ENCODE measurements at regions not wholly inside any gene's neighbourhood (a gene's known extent, or its start where the extent isn't known, plus 50 kb on each side); places are given as distances from the start of the nearest gene placed in this dataset.

DNA sequence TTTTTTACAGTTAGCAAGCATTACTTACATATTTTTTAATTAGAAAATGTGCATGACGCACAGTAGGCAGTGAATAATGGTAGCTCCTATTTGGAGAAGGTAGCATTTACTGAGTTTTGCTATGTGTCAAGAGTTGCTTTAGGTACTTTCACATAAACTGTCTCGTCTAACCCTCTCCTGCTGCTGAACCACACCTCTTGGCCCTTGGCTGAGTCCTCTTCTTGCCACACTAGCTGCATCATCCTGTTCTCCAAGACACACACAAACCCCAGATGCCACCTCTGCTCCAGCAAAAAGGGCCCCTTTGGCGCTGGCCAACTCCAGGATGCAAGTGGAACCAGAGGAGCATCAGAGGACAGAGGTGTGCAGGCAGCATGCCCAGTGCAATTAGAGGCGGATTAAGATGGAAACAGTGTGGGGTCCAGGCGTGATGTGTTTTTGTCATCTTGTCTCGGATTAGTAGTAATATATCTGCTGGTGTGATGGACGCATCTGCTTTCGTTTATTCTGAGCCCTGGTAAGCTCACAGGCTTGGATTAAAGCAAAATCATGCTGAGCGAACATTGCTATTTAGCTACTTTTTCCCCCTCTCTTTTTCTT is 367.0 kb upstream of the CADM1 start:
- TF ChIP-seq FOXA2 (IDR thresholded peaks at IDR 0.05) (no peak), HNF4G (IDR thresholded peaks at IDR 0.05) (no peak), YY1 (IDR thresholded peaks at IDR 0.05) (no peak)
- Histone ChIP-seq H3K27me3 (ENCODE audit: control insufficient read depth in 4 of 4, insufficient read depth in 4 of 4, low read length in 3 of 4) (no peaks in the 10 kb centered on the region), H3K9me3 (ENCODE audit: control insufficient read depth in 4 of 4, low read length in 3 of 4) (no peaks in the 10 kb centered on the region), H3K9ac (ENCODE audit: low read depth in 1 of 2, low read length in 2 of 2) (no peak overlapping the region), H3K36me3 (ENCODE audit: control insufficient read depth in 4 of 4, insufficient read depth in 3 of 4, low read depth in 1 of 4, low read length in 3 of 4) (no peaks in the 10 kb centered on the region), H3K4me1 (ENCODE audit: control insufficient read depth in 4 of 4, insufficient read depth in 4 of 4, low read length in 3 of 4) (no peaks in the 10 kb centered on the region), H3K27ac (ENCODE audit: low read depth in 1 of 2, low read length in 2 of 2) (no peak overlapping the region), H3K4me3 (ENCODE audit: low read depth in 1 of 3, low read length in 3 of 3) (no peak overlapping the region)
- 86% methylated on average over 9 of the region's 9 CpGs for WGBS
- no peak for DNase-seq (ENCODE audit: low spot score)

DNA sequence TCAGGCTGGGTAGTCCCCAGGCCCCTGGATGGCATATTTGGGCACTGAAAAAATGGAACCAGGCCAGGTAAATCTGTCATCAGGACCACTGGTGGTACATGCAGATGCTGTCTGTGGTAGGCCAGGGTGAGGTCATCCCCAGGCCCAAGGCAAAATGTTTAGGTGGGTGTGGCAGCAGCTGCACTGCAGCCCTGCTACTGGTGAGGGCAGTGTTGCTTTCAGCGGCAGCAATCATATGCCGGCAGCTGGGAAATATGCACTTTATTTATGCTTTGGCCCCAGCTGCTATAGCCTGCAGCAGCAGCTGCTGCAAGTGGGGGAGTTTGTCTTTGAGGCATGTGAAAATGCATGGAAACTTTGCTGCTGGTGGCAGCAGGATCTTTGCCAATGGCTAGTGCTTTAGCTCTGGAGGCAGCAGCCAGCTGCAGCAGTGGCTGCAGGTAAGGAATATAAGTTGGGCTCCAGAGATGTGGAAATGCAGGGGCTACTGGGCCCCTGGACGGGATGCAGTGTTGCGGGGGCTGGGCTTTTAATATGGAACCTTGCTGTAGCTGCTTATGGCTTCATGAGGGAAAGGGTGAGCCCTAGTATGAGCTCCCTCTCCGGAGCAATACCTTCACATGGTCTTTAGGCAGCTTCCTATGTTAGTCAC is 365.7 kb upstream of the CADM1 start:
- no peaks in the 10 kb centered on the region for H3K27me3 ChIP-seq (ENCODE audit: control insufficient read depth in 4 of 4, insufficient read depth in 4 of 4, low read length in 3 of 4)
- no peaks in the 10 kb centered on the region for H3K9me3 ChIP-seq (ENCODE audit: control insufficient read depth in 4 of 4, low read length in 3 of 4)
- no peak overlapping the region for H3K4me3 ChIP-seq (ENCODE audit: low read depth in 1 of 3, low read length in 3 of 3)
- 55% methylated on average over 5 of the region's 5 CpGs for WGBS
- H3K27ac ChIP-seq (ENCODE audit: low read depth in 1 of 2, low read length in 2 of 2): no peak overlapping the region
- H3K9ac ChIP-seq (ENCODE audit: low read depth in 1 of 2, low read length in 2 of 2): no peak overlapping the region
- no peak for TF ChIP-seq HNF4G (IDR thresholded peaks at IDR 0.05)
- no peak for TF ChIP-seq HNF4A (conservative IDR thresholded peaks at IDR 0.05)
- TF ChIP-seq YY1 (IDR thresholded peaks at IDR 0.05): no peak
- TF ChIP-seq RAD21 (IDR thresholded peaks at IDR 0.05): peak; percentile 65
- TF ChIP-seq, protein P1, sequence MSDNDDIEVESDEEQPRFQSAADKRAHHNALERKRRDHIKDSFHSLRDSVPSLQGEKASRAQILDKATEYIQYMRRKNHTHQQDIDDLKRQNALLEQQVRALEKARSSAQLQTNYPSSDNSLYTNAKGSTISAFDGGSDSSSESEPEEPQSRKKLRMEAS (IDR thresholded peaks at IDR 0.05): no peak
- TF ChIP-seq, protein P2, sequence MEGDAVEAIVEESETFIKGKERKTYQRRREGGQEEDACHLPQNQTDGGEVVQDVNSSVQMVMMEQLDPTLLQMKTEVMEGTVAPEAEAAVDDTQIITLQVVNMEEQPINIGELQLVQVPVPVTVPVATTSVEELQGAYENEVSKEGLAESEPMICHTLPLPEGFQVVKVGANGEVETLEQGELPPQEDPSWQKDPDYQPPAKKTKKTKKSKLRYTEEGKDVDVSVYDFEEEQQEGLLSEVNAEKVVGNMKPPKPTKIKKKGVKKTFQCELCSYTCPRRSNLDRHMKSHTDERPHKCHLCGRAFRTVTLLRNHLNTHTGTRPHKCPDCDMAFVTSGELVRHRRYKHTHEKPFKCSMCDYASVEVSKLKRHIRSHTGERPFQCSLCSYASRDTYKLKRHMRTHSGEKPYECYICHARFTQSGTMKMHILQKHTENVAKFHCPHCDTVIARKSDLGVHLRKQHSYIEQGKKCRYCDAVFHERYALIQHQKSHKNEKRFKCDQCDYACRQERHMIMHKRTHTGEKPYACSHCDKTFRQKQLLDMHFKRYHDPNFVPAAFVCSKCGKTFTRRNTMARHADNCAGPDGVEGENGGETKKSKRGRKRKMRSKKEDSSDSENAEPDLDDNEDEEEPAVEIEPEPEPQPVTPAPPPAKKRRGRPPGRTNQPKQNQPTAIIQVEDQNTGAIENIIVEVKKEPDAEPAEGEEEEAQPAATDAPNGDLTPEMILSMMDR (IDR thresholded peaks at IDR 0.05; ENCODE audit: low read depth, low read length, missing input control): peak; percentile 48
- no peak for TF ChIP-seq RXRA (IDR thresholded peaks at IDR 0.05)
- no peak for TF ChIP-seq EGR1 (IDR thresholded peaks at IDR 0.05; ENCODE audit: low read depth in 2 of 2)
- no peak for TF ChIP-seq JUND (IDR thresholded peaks at IDR 0.05)
- no peak for TF ChIP-seq FOXA2 (IDR thresholded peaks at IDR 0.05)
- no peaks in the 10 kb centered on the region for H3K4me1 ChIP-seq (ENCODE audit: control insufficient read depth in 4 of 4, insufficient read depth in 4 of 4, low read length in 3 of 4)
- DNase-seq (ENCODE audit: low spot score): no peak
- H3K36me3 ChIP-seq (ENCODE audit: control insufficient read depth in 4 of 4, insufficient read depth in 3 of 4, low read depth in 1 of 4, low read length in 3 of 4): no peaks in the 10 kb centered on the region

DNA sequence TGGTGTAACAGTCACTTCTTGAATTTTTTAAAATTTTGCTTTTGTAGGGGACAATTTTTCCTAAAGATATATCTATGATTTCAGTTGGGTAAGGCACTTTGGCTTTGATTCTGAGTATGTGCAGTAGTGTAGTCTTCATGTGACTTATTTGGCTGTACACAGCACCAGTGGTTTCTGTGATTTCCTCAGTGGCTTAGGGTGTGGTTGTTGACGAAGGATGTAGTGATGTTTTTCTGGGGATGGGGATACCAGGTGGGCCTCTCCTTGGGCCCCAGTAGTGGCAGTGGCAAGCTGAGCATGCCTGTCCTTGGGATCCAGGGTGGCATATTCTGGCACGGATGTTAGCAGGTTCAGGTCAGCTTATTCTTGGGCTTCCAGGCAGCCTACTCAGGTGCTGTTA is 364.9 kb upstream of the CADM1 start:
- Histone ChIP-seq H3K4me1 (ENCODE audit: control insufficient read depth in 4 of 4, insufficient read depth in 4 of 4, low read length in 3 of 4) (no peaks in the 10 kb centered on the region), H3K27ac (ENCODE audit: low read depth in 1 of 2, low read length in 2 of 2) (no peak overlapping the region), H3K36me3 (ENCODE audit: control insufficient read depth in 4 of 4, insufficient read depth in 3 of 4, low read depth in 1 of 4, low read length in 3 of 4) (no peaks in the 10 kb centered on the region), H3K4me3 (ENCODE audit: low read depth in 1 of 3, low read length in 3 of 3) (no peak overlapping the region), H3K27me3 (ENCODE audit: control insufficient read depth in 4 of 4, insufficient read depth in 4 of 4, low read length in 3 of 4) (no peaks in the 10 kb centered on the region), H3K9ac (ENCODE audit: low read depth in 1 of 2, low read length in 2 of 2) (no peak overlapping the region), H3K9me3 (ENCODE audit: control insufficient read depth in 4 of 4, low read length in 3 of 4) (no peaks in the 10 kb centered on the region)
- DNase-seq (ENCODE audit: low spot score): no peak
- WGBS: 89% methylated on average over 2 of the region's 2 CpGs
- no peak for TF ChIP-seq RXRA (IDR thresholded peaks at IDR 0.05)
- no peak for TF ChIP-seq HNF4A (conservative IDR thresholded peaks at IDR 0.05)
- TF ChIP-seq NR2F2 (IDR thresholded peaks at IDR 0.05): no peak
- no peak for TF ChIP-seq FOXA1 (IDR thresholded peaks at IDR 0.05)
- TF ChIP-seq, protein P1 (IDR thresholded peaks at IDR 0.05): no peak
- TF ChIP-seq TAF1 (conservative IDR thresholded peaks at IDR 0.05): no peak
- TF ChIP-seq HNF4G (IDR thresholded peaks at IDR 0.05): no peak
- TF ChIP-seq, protein P3, sequence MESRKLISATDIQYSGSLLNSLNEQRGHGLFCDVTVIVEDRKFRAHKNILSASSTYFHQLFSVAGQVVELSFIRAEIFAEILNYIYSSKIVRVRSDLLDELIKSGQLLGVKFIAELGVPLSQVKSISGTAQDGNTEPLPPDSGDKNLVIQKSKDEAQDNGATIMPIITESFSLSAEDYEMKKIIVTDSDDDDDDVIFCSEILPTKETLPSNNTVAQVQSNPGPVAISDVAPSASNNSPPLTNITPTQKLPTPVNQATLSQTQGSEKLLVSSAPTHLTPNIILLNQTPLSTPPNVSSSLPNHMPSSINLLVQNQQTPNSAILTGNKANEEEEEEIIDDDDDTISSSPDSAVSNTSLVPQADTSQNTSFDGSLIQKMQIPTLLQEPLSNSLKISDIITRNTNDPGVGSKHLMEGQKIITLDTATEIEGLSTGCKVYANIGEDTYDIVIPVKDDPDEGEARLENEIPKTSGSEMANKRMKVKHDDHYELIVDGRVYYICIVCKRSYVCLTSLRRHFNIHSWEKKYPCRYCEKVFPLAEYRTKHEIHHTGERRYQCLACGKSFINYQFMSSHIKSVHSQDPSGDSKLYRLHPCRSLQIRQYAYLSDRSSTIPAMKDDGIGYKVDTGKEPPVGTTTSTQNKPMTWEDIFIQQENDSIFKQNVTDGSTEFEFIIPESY (IDR thresholded peaks at IDR 0.05): no peak
- no peak for TF ChIP-seq SP1 (IDR thresholded peaks at IDR 0.05)
- TF ChIP-seq, protein P4, sequence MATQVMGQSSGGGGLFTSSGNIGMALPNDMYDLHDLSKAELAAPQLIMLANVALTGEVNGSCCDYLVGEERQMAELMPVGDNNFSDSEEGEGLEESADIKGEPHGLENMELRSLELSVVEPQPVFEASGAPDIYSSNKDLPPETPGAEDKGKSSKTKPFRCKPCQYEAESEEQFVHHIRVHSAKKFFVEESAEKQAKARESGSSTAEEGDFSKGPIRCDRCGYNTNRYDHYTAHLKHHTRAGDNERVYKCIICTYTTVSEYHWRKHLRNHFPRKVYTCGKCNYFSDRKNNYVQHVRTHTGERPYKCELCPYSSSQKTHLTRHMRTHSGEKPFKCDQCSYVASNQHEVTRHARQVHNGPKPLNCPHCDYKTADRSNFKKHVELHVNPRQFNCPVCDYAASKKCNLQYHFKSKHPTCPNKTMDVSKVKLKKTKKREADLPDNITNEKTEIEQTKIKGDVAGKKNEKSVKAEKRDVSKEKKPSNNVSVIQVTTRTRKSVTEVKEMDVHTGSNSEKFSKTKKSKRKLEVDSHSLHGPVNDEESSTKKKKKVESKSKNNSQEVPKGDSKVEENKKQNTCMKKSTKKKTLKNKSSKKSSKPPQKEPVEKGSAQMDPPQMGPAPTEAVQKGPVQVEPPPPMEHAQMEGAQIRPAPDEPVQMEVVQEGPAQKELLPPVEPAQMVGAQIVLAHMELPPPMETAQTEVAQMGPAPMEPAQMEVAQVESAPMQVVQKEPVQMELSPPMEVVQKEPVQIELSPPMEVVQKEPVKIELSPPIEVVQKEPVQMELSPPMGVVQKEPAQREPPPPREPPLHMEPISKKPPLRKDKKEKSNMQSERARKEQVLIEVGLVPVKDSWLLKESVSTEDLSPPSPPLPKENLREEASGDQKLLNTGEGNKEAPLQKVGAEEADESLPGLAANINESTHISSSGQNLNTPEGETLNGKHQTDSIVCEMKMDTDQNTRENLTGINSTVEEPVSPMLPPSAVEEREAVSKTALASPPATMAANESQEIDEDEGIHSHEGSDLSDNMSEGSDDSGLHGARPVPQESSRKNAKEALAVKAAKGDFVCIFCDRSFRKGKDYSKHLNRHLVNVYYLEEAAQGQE (IDR thresholded peaks at IDR 0.05): no peak
- TF ChIP-seq EGR1 (IDR thresholded peaks at IDR 0.05; ENCODE audit: low read depth in 2 of 2): no peak
- TF ChIP-seq FOXA2 (IDR thresholded peaks at IDR 0.05): no peak
